Hepatocyte (in vitro differentiated cells): ENCODE measurements at regions not wholly inside any gene's neighbourhood (a gene's known extent, or its start where the extent isn't known, plus 50 kb on each side); places are given as distances from the start of the nearest gene placed in this dataset.
A peak's percentile ranks its signal among the peaks of the same experiment; 100 is the strongest.
"Not testable (repeated sequence)": the region's sequence is repeated elsewhere in the genome, so short reads cannot be mapped to it uniquely, and the experiment has no call there.

Experiments
- DNase-seq: peaks from one replicate; pipeline ENCODE4 v3.0.0-alpha.2; 2016; ENCODE audit warnings: low spot score
- H2AFZ ChIP-seq: fragments of 200-600 bp; sonication (generic); 2 replicates; pipeline ENCODE4 v1.6.0; 2016; ENCODE audit warnings: antibody characterized with exemption, mild to moderate bottlenecking
- H3K27ac ChIP-seq: fragments of 200-600 bp; sonication (generic); 2 replicates; pipeline ENCODE4 v1.5.1; 2016; ENCODE audit warnings: mild to moderate bottlenecking
- H3K27me3 ChIP-seq: fragments of 200-600 bp; sonication (generic); 2 replicates; pipeline ENCODE4 v1.6.1; 2016
- H3K36me3 ChIP-seq: fragments of 200-600 bp; sonication (generic); replicated peaks from 2 replicates; pipeline ENCODE4 v1.5.1; 2016; ENCODE audit warnings: low read depth; ENCODE audit not compliant: insufficient read depth
- H3K4me1 ChIP-seq: fragments of 200-600 bp; sonication (generic); 2 replicates; pipeline ENCODE4 v1.5.1; 2016; ENCODE audit warnings: mild to moderate bottlenecking, moderate library complexity; ENCODE audit not compliant: insufficient read depth
- H3K4me2 ChIP-seq: fragments of 200-600 bp; sonication (generic); 2 replicates; pipeline ENCODE4 v1.6.0; 2016
- H3K4me3 ChIP-seq: fragments of 200-600 bp; sonication (generic); 2 replicates; pipeline ENCODE4 v1.5.1; 2016; ENCODE audit warnings: mild to moderate bottlenecking
- H3K79me2 ChIP-seq: fragments of 200-600 bp; sonication (generic); 2 replicates; pipeline ENCODE4 v1.6.0; 2017; ENCODE audit warnings: mild to moderate bottlenecking
- H3K9me2 ChIP-seq: fragments of 200-600 bp; sonication (generic); replicated peaks from 2 replicates; pipeline ENCODE4 v1.6.0; 2017; ENCODE audit warnings: mild to moderate bottlenecking; ENCODE audit not compliant: insufficient read depth
- H3K9me3 ChIP-seq: fragments of 200-600 bp; sonication (generic); 2 replicates; pipeline ENCODE4 v1.5.1; 2016; ENCODE audit warnings: low read depth, mild to moderate bottlenecking
- H4K20me1 ChIP-seq: fragments of 200-600 bp; sonication (generic); 2 replicates; pipeline ENCODE4 v1.6.0; 2016; ENCODE audit warnings: mild to moderate bottlenecking; ENCODE audit not compliant: insufficient read depth, poor library complexity, severe bottlenecking
- CTCF ChIP-seq: fragments of 200-600 bp; sonication (generic); IDR thresholded peaks from 2 replicates; pipeline ENCODE4 v1.5.1; 2016; ENCODE audit warnings: antibody characterized with exemption, mild to moderate bottlenecking; ENCODE audit not compliant: poor library complexity
- EZH2 ChIP-seq: fragments of 200-600 bp; sonication (generic); IDR thresholded peaks from 2 replicates; pipeline ENCODE4 v1.6.1; 2016; ENCODE audit warnings: antibody characterized with exemption, mild to moderate bottlenecking, borderline replicate concordance
- EZH2phosphoT487 ChIP-seq: fragments of 200-600 bp; sonication (generic); IDR thresholded peaks from one replicate; pipeline ENCODE4 v1.6.1; 2018; ENCODE audit warnings: antibody characterized with exemption, mild to moderate bottlenecking, low read depth, moderate library complexity; ENCODE audit not compliant: unreplicated experiment, severe bottlenecking
- WGBS: methylation state at CpG from one replicate; pipeline ENCODE4 v1.1.6; 2016; ENCODE audit warnings: low lambda C conversion rate; ENCODE audit errors: missing lambda C conversion rate; 5-methylcytosine and 5-hydroxymethylcytosine counted together

GRCh38 chr18:77405096-77405495, 155.4 kb downstream of the GALR1 start:
- Histone ChIP-seq H2AFZ (no peak overlapping the region), H3K9me2 (no peaks in the 10 kb centered on the region), H3K36me3 (no peaks in the 10 kb centered on the region), H3K4me2 (no peak overlapping the region), H3K27ac (no peak overlapping the region), H3K27me3 (no peaks in the 10 kb centered on the region), H3K9me3 (no peaks in the 10 kb centered on the region), H4K20me1 (no peaks in the 10 kb centered on the region), H3K4me3 (no peak overlapping the region), H3K4me1 (no peaks in the 10 kb centered on the region), H3K79me2 (no peaks in the 10 kb centered on the region)
- WGBS, result 93% methylated on average over 9 of the region's 11 CpGs
- no peak for DNase-seq
- no peak for TF ChIP-seq CTCF

GRCh38 chr18:77407733-77408132, 158.1 kb downstream of the GALR1 start:
- 65% methylated on average over 6 of the region's 6 CpGs for WGBS
- DNase-seq, result no peak
- H3K9me3 ChIP-seq, result no peaks in the 10 kb centered on the region
- no peaks in the 10 kb centered on the region for H3K27me3 ChIP-seq
- no peak for TF ChIP-seq EZH2
- no peak for TF ChIP-seq CTCF
- no peak for TF ChIP-seq EZH2phosphoT487
- H4K20me1 ChIP-seq, result no peaks in the 10 kb centered on the region
- H3K79me2 ChIP-seq, result no peaks in the 10 kb centered on the region
- no peak overlapping the region for H3K4me3 ChIP-seq
- no peaks in the 10 kb centered on the region for H3K9me2 ChIP-seq
- H3K4me2 ChIP-seq, result no peak overlapping the region
- no peak overlapping the region for H3K27ac ChIP-seq
- no peaks in the 10 kb centered on the region for H3K36me3 ChIP-seq
- no peak overlapping the region for H2AFZ ChIP-seq
- no peaks in the 10 kb centered on the region for H3K4me1 ChIP-seq

GRCh38 chr18:77421546-77421945, 171.9 kb downstream of the GALR1 start:
- peak overlapping the region; percentile 62 for H3K27ac ChIP-seq
- WGBS, result 19% methylated on average over 22 of the region's 28 CpGs
- H3K9me3 ChIP-seq, H3K4me1 ChIP-seq, H3K36me3 ChIP-seq, H3K27me3 ChIP-seq, H4K20me1 ChIP-seq, DNase-seq, H3K9me2 ChIP-seq, H3K79me2 ChIP-seq: not testable (repeated sequence)
- H2AFZ ChIP-seq, result peak overlapping the region; percentile 83
- H3K4me2 ChIP-seq, result peak overlapping the region; percentile 72
- peak overlapping the region; percentile 21 for H3K4me3 ChIP-seq

GRCh38 chr18:77422974-77423867, 173.6 kb downstream of the GALR1 start:
- TF ChIP-seq CTCF (peak; percentile 20), EZH2phosphoT487 (no peak)
- Histone ChIP-seq H2AFZ (no peak overlapping the region), H3K79me2 (no peaks in the 10 kb centered on the region), H3K27me3 (no peaks in the 10 kb centered on the region), H3K36me3 (no peaks in the 10 kb centered on the region), H4K20me1 (no peaks in the 10 kb centered on the region), H3K4me3 (no peak overlapping the region), H3K4me1 (no peaks in the 10 kb centered on the region), H3K4me2 (peak overlapping the region; percentile 72), H3K9me2 (no peaks in the 10 kb centered on the region), H3K27ac (no peak overlapping the region), H3K9me3 (no peaks in the 10 kb centered on the region)
- DNase-seq, result no peak
- WGBS, result 38% methylated on average over 7 of the region's 7 CpGs
